Mucosa of descending colon (tissue), 3 donors: ENCODE measurements at regions not wholly inside any gene's neighbourhood (a gene's known extent, or its start where the extent isn't known, plus 50 kb on each side); places are given as distances from the start of the nearest gene placed in this dataset.

Experiments
- ATAC-seq: fragments of 200-7000 bp; cut with Tn5 transposase; one replicate; pipeline ENCODE4 v1.9.1; 2020; ENCODE audit warnings: mild to moderate bottlenecking, moderate library complexity
- DNase-seq, 3 donors: peaks; one replicate each; pipeline ENCODE4 v3.0.0-alpha.2; 2020
- H3K36me3 ChIP-seq: fragments of 200-600 bp; one replicate; pipeline ENCODE4 v1.8.0; 2021; ENCODE audit warnings: low read depth, mild to moderate bottlenecking
- H3K4me1 ChIP-seq: fragments of 200-600 bp; one replicate; pipeline ENCODE4 v1.8.0; 2021; ENCODE audit warnings: low read depth, mild to moderate bottlenecking
- H3K4me3 ChIP-seq: fragments of 200-600 bp; one replicate; pipeline ENCODE4 v1.8.0; 2021; ENCODE audit warnings: mild to moderate bottlenecking
- H3K9me3 ChIP-seq: fragments of 200-600 bp; one replicate; pipeline ENCODE4 v1.8.0; 2021; ENCODE audit warnings: mild to moderate bottlenecking
- intact Hi-C, 2 donors: fragments of 100-400 bp; cut with DNase I in 1 of 2; cut with micrococcal nuclease in 1 of 2; formaldehyde crosslinking; loops; one replicate each; pipeline versions ENCODE4 v1.11.0 to v1.11.1; 2022; cut with DNase I, micrococcal nuclease
- TF ChIP-seq, protein P1 (sequence below): fragments of 200-600 bp; IDR thresholded peaks from one replicate; pipeline ENCODE4 v1.8.0; 2022; ENCODE audit warnings: antibody characterized with exemption, mild to moderate bottlenecking
- donor health status: DM: no; HTN: no; CAD: no; lungs with moderate emphysema.
- donor health status: DM: no; HTN: no; CAD: no.
- donor health status: DM: no; HTN: yes; CAD: no.

DNA sequence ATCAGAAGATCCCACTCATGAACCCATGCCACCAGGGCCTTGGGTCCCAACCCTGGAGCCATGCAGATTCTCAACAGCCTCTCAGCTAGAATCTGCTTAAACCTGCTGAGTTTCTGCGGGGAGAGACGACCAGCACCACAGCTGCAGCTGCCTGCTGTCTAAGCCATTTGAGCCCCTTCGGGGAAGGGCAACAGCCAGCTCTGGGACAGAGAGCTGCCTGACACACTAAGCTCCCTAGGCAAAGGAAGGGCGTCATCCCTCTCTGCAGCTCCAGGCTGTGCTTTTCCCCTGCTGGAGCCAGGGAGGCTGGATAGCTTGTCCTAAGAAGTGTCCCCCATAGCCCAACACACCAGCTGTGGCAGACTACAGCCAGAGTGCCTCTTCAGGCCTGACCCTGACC is 182.5 kb downstream of the OTOR start:
- H3K4me1 ChIP-seq: no peaks in the 10 kb centered on the region
- H3K4me3 ChIP-seq: no peak overlapping the region
- no peaks in the 10 kb centered on the region for H3K9me3 ChIP-seq
- ATAC-seq (no peak), DNase-seq (no peak)
- H3K36me3 ChIP-seq: no peaks in the 10 kb centered on the region
- TF ChIP-seq, protein P1, sequence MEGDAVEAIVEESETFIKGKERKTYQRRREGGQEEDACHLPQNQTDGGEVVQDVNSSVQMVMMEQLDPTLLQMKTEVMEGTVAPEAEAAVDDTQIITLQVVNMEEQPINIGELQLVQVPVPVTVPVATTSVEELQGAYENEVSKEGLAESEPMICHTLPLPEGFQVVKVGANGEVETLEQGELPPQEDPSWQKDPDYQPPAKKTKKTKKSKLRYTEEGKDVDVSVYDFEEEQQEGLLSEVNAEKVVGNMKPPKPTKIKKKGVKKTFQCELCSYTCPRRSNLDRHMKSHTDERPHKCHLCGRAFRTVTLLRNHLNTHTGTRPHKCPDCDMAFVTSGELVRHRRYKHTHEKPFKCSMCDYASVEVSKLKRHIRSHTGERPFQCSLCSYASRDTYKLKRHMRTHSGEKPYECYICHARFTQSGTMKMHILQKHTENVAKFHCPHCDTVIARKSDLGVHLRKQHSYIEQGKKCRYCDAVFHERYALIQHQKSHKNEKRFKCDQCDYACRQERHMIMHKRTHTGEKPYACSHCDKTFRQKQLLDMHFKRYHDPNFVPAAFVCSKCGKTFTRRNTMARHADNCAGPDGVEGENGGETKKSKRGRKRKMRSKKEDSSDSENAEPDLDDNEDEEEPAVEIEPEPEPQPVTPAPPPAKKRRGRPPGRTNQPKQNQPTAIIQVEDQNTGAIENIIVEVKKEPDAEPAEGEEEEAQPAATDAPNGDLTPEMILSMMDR: no peak
- intact Hi-C loops: no loop called here

- no peaks in the 10 kb centered on the region for H3K4me1 ChIP-seq
- TF ChIP-seq, protein P1: no peak
- no peaks in the 10 kb centered on the region for H3K9me3 ChIP-seq
- no peaks in the 10 kb centered on the region for H3K36me3 ChIP-seq
- no peak for ATAC-seq
- DNase-seq: no peak
- intact Hi-C loops: no loop called here
- H3K4me3 ChIP-seq: no peak overlapping the region
These were observed 190.9 kb downstream of the OTOR start for GRCh38 chr20:16939051-16939450.

- Histone ChIP-seq H3K9me3 (no peaks in the 10 kb centered on the region), H3K36me3 (no peaks in the 10 kb centered on the region), H3K4me3 (no peak overlapping the region), H3K4me1 (no peaks in the 10 kb centered on the region)
- DNase-seq (no peak), ATAC-seq (no peak)
- TF ChIP-seq, protein P1: no peak
- intact Hi-C loops: no loop called here
These were observed 192.5 kb downstream of the OTOR start for GRCh38 chr20:16940701-16941100.

- TF ChIP-seq, protein P1: no peak
- DNase-seq: no peak
- no peaks in the 10 kb centered on the region for H3K9me3 ChIP-seq
- no peaks in the 10 kb centered on the region for H3K4me1 ChIP-seq
- H3K36me3 ChIP-seq: no peaks in the 10 kb centered on the region
- no peak overlapping the region for H3K4me3 ChIP-seq
- intact Hi-C loops: no loop called here
- ATAC-seq: no peak
These were observed 193.9 kb downstream of the OTOR start for GRCh38 chr20:16942051-16942450.

GRCh38 chr20:16942756-16943155 is 194.6 kb downstream of the OTOR start:
- H3K9me3 ChIP-seq: no peaks in the 10 kb centered on the region
- intact Hi-C loops: no loop called here
- TF ChIP-seq, protein P1: no peak
- no peaks in the 10 kb centered on the region for H3K36me3 ChIP-seq
- H3K4me3 ChIP-seq: no peak overlapping the region
- H3K4me1 ChIP-seq: no peaks in the 10 kb centered on the region
- no peak for ATAC-seq
- DNase-seq: no peak

GRCh38 chr20:16944745-16945144 is 196.6 kb downstream of the OTOR start:
- Histone ChIP-seq H3K9me3 (no peaks in the 10 kb centered on the region), H3K4me3 (no peak overlapping the region), H3K4me1 (no peaks in the 10 kb centered on the region), H3K36me3 (no peaks in the 10 kb centered on the region)
- intact Hi-C loops: no loop called here
- TF ChIP-seq, protein P1: no peak
- DNase-seq (no peak), ATAC-seq (no peak)
